BLaER1 treated with 17β-estradiol and CSF1 and Interleukin-3, amounts not matched to agents 10 nM and 100 nM (cell line): ENCODE measurements at regions not wholly inside any gene's neighbourhood (a gene's known extent, or its start where the extent isn't known, plus 50 kb on each side); places are given as distances from the start of the nearest gene placed in this dataset.

Source experiments
- H3K27ac ChIP-seq, 11 experiments: shearing (Covaris generic); formaldehyde crosslinking; 2 replicates each; pipeline ENCODE4 v1.8.1; 2022
- H3K27me3 ChIP-seq, 11 experiments: shearing (Covaris generic); formaldehyde crosslinking; 2 replicates each; pipeline ENCODE4 v1.8.1; 2022
- H3K36me3 ChIP-seq, 11 experiments: shearing (Covaris generic); formaldehyde crosslinking; 2 replicates each; pipeline ENCODE4 v1.8.1; 2022
- H3K4me1 ChIP-seq, 10 experiments: shearing (Covaris generic); formaldehyde crosslinking; 2 replicates each; pipeline ENCODE4 v1.8.1; 2022
- H3K4me2 ChIP-seq, 11 experiments: shearing (Covaris generic); formaldehyde crosslinking; 2 replicates each; pipeline ENCODE4 v1.8.1; 2022
- H3K4me3 ChIP-seq, 10 experiments: shearing (Covaris generic); formaldehyde crosslinking; 2 replicates each; pipeline ENCODE4 v1.8.1; 2022
- H3K9ac ChIP-seq, 11 experiments: shearing (Covaris generic); formaldehyde crosslinking; 2 replicates each; pipeline ENCODE4 v1.8.1; 2022
- H3K9me3 ChIP-seq, 11 experiments: shearing (Covaris generic); formaldehyde crosslinking; replicated peaks in 1 of 11; 2 replicates each; pipeline ENCODE4 v1.8.1; 2022
- H4K20me1 ChIP-seq, 11 experiments: shearing (Covaris generic); formaldehyde crosslinking; 2 replicates each; pipeline ENCODE4 v1.8.1; 2022
- Cebpa-rat ChIP-seq, 11 experiments: shearing (Covaris generic); IDR thresholded peaks; 2 replicates each; pipeline ENCODE4 v1.8.1; 2022

- H3K4me3 ChIP-seq = no peak overlapping the region
- no peaks in the 10 kb centered on the region for H3K27me3 ChIP-seq
- H3K36me3 ChIP-seq = no peaks in the 10 kb centered on the region
- H3K9ac ChIP-seq = no peak overlapping the region
- no peak for TF ChIP-seq Cebpa-rat (IDR thresholded peaks at IDR 0.05)
- no peak overlapping the region for H3K4me2 ChIP-seq
- H4K20me1 ChIP-seq = no peaks in the 10 kb centered on the region
- no peaks in the 10 kb centered on the region for H3K4me1 ChIP-seq
- no peak overlapping the region for H3K27ac ChIP-seq
- no peaks in the 10 kb centered on the region for H3K9me3 ChIP-seq
Observed at GRCh38 chr2:34492561-34493455, 893.7 kb upstream of the FAM98A start.

DNA sequence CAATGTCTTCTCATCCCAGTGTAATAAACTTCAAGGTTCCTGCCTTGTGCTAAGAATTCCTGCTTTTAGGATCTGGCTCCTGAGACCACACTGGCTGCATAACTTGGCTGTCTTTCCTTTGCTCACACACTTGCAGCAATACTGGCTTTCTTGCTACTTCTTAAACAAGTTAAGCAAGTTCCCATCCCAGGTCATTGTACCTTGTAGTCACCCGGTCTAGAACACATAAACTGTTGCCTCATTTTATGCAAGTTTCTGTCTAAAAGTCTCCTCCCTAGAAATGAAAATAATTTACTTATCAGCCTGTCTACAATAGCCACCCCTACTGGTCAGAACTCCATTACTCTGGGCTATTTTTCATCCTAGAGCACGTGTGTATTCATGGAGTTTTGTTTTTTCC is 887.9 kb upstream of the FAM98A start:
- Histone ChIP-seq H3K4me2 (no peak overlapping the region), H3K9ac (no peak overlapping the region), H3K4me3 (no peak overlapping the region), H4K20me1 (no peaks in the 10 kb centered on the region), H3K9me3 (no peaks in the 10 kb centered on the region), H3K36me3 (no peaks in the 10 kb centered on the region), H3K27me3 (no peaks in the 10 kb centered on the region), H3K27ac (no peak overlapping the region), H3K4me1 (no peaks in the 10 kb centered on the region)
- TF ChIP-seq Cebpa-rat (IDR thresholded peaks at IDR 0.05) = no peak

- Histone ChIP-seq H3K4me2 (no peak overlapping the region), H3K27ac (no peak overlapping the region), H3K27me3 (no peaks in the 10 kb centered on the region), H3K4me3 (no peak overlapping the region), H3K9me3 (no peaks in the 10 kb centered on the region), H4K20me1 (no peaks in the 10 kb centered on the region), H3K9ac (no peak overlapping the region), H3K4me1 (no peaks in the 10 kb centered on the region), H3K36me3 (no peaks in the 10 kb centered on the region)
- no peak for TF ChIP-seq Cebpa-rat (IDR thresholded peaks at IDR 0.05)
Observed at GRCh38 chr2:34481542-34481941, 882.4 kb upstream of the FAM98A start.

GRCh38 chr2:34480366-34480765 is 881.3 kb upstream of the FAM98A start:
- TF ChIP-seq Cebpa-rat (IDR thresholded peaks at IDR 0.05) = no peak
- Histone ChIP-seq H3K9me3 (no peaks in the 10 kb centered on the region), H3K4me1 (no peaks in the 10 kb centered on the region), H3K9ac (no peak overlapping the region), H4K20me1 (no peaks in the 10 kb centered on the region), H3K36me3 (no peaks in the 10 kb centered on the region), H3K27ac (no peak overlapping the region), H3K4me3 (no peak overlapping the region), H3K27me3 (no peaks in the 10 kb centered on the region), H3K4me2 (no peak overlapping the region)

DNA sequence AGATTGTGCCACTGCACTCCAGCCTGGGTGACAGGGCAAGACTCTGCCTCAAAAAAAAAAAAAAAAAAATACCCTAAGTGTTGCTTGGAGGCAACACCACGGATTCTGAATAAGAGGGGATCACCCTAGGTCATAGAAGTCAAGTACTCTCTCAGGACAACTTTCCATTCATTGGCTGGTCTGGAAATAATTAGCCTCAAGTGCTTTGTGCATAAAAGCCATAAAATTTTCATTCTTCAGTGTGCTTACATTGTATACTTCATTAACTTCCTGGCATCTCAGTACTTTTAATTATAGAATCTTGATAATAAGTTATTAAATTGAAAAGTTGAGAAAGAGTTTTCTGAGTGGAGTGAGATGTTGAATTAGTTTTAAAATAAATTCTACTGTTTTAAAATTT is 876.1 kb upstream of the FAM98A start:
- H3K4me1 ChIP-seq = peaks cover 0 to 4% (median 0%) of the 10 kb centered on the region in 10 experiments; a peak in 3 of 20 replicates
- H3K27me3 ChIP-seq = no peaks in the 10 kb centered on the region
- H3K4me3 ChIP-seq = no peak overlapping the region
- H3K36me3 ChIP-seq = no peaks in the 10 kb centered on the region
- no peaks in the 10 kb centered on the region for H4K20me1 ChIP-seq
- no peak overlapping the region for H3K27ac ChIP-seq
- no peak overlapping the region for H3K4me2 ChIP-seq
- H3K9me3 ChIP-seq = no peaks in the 10 kb centered on the region
- no peak for TF ChIP-seq Cebpa-rat (IDR thresholded peaks at IDR 0.05)
- H3K9ac ChIP-seq = no peak overlapping the region

DNA sequence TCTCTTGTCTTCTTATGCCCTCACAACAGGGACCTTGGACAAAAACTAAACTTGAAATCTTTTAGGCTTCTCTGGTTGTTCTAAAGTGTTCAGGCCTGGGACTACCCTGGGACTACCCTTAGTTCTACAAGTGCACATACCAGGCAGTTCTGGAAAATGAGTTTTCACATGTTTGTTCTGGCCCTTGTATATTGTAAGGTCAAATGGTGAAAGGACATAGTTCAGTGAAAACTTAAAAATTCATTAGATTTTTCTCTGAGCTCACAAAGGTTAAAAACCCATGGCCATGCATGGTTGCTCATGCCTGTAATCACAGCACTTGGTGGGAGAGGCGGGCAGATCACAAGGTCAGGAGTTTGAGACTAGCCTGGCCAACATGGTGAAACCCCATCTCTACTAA is 875.5 kb upstream of the FAM98A start:
- Histone ChIP-seq H3K4me2 (no peak overlapping the region), H3K9me3 (no peaks in the 10 kb centered on the region), H3K27me3 (no peaks in the 10 kb centered on the region), H3K36me3 (no peaks in the 10 kb centered on the region), H3K4me1 (peaks cover 0 to 9% (median 0%) of the 10 kb centered on the region in 10 experiments; a peak in 3 of 20 replicates), H3K27ac (no peak overlapping the region), H4K20me1 (no peaks in the 10 kb centered on the region), H3K9ac (no peak overlapping the region), H3K4me3 (no peak overlapping the region)
- no peak for TF ChIP-seq Cebpa-rat (IDR thresholded peaks at IDR 0.05)

DNA sequence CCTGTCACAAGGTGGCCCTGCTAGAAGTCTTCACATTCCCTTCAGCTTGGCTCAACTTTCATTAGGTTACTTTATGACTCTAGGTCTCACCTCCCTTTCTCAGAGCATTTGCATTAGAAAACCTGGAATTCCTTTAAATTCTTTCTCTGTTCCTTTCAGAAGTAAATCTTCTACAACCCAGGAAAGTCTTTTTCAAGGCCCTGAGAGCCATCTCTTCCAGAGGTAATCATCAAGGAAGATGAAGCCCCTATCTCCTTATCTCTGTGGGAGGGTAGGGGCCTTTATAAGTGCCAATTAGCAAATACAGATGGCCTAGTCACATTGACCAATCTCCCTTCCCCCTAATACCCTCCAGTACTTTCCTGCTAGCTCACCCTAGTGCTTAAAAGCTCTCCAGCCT is 848.0 kb upstream of the FAM98A start:
- Histone ChIP-seq H3K36me3 (no peaks in the 10 kb centered on the region), H3K27me3 (no peaks in the 10 kb centered on the region), H3K4me1 (peaks cover 0 to 12% (median 0%) of the 10 kb centered on the region in 10 experiments; a peak in 3 of 20 replicates), H3K27ac (no peak overlapping the region), H3K9ac (no peak overlapping the region), H3K4me3 (no peak overlapping the region), H4K20me1 (no peaks in the 10 kb centered on the region), H3K4me2 (no peak overlapping the region), H3K9me3 (peaks cover 4 to 22% (median 12%) of the 10 kb centered on the region in 11 experiments; a peak in 18 of 22 replicates)
- TF ChIP-seq Cebpa-rat (IDR thresholded peaks at IDR 0.05) = no peak

- no peak overlapping the region for H3K27ac ChIP-seq
- no peak overlapping the region for H3K9ac ChIP-seq
- peaks cover 14 to 31% (median 25%) of the 10 kb centered on the region in 11 experiments; a peak in 19 of 22 replicates for H3K9me3 ChIP-seq
- no peaks in the 10 kb centered on the region for H3K36me3 ChIP-seq
- no peaks in the 10 kb centered on the region for H3K4me1 ChIP-seq
- no peak for TF ChIP-seq Cebpa-rat (IDR thresholded peaks at IDR 0.05)
- H3K4me2 ChIP-seq = no peak overlapping the region
- no peaks in the 10 kb centered on the region for H4K20me1 ChIP-seq
- no peaks in the 10 kb centered on the region for H3K27me3 ChIP-seq
- H3K4me3 ChIP-seq = no peak overlapping the region
Observed at GRCh38 chr2:34423301-34423700, 824.2 kb upstream of the FAM98A start.

DNA sequence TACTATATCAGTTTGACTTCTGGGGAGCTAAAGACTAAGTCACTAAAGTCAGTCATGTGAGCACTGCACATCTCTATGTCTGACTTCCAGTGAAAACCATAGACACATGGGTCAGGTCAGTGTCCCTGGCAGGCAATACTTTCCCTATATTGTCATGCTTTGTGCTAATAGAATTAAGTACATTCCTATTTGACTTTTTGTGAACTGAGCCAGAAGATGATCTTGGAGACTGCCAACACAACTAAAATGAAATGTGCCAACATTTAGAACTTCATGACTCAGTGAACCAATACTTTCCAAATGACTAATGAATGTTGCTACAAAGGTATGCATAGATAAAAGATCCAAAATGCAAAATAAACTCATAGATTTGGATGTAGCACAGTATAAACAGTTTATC is 820.8 kb upstream of the FAM98A start:
- peaks cover 14 to 29% (median 24%) of the 10 kb centered on the region in 11 experiments; a peak in 19 of 22 replicates for H3K9me3 ChIP-seq
- no peaks in the 10 kb centered on the region for H3K4me1 ChIP-seq
- TF ChIP-seq Cebpa-rat (IDR thresholded peaks at IDR 0.05) = no peak
- no peaks in the 10 kb centered on the region for H3K27me3 ChIP-seq
- no peak overlapping the region for H3K4me2 ChIP-seq
- H4K20me1 ChIP-seq = no peaks in the 10 kb centered on the region
- H3K4me3 ChIP-seq = no peak overlapping the region
- H3K27ac ChIP-seq = no peak overlapping the region
- H3K36me3 ChIP-seq = no peaks in the 10 kb centered on the region
- no peak overlapping the region for H3K9ac ChIP-seq

DNA sequence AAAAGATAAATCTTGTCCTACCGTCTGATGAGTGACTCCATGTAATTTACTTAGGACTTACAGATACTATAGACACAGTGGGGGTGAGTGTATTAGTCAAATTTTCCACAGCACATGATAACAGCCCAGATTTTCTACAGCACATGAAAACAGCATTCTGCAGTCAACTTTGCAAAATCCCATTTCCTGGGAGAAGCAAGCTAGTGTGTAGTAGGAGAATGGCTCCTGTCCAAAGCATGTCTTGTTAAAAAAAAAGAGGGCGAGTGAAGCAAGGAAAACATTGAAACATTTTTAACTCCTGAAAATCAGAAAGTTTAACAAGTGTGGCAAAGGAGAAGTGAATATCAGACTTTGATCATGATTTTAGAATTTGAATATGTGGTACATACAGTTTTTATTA is 817.8 kb upstream of the FAM98A start:
- Histone ChIP-seq H4K20me1 (no peaks in the 10 kb centered on the region), H3K9me3 (peaks cover 0 to 6% (median 0%) of the 10 kb centered on the region in 11 experiments; a peak in 2 of 22 replicates), H3K4me2 (no peak overlapping the region), H3K27ac (no peak overlapping the region), H3K27me3 (no peaks in the 10 kb centered on the region), H3K9ac (no peak overlapping the region), H3K4me1 (no peaks in the 10 kb centered on the region), H3K36me3 (no peaks in the 10 kb centered on the region), H3K4me3 (no peak overlapping the region)
- no peak for TF ChIP-seq Cebpa-rat (IDR thresholded peaks at IDR 0.05)
